Stimulated activated CD4-positive, alpha-beta T cell treated with anti-CD3 and anti-CD28 coated beads, Interleukin-1b, Interleukin-23, amount 100 ng/mL, for 4 hours (primary cell): ENCODE measurements at regions not wholly inside any gene's neighbourhood (a gene's known extent, or its start where the extent isn't known, plus 50 kb on each side); places are given as distances from the start of the nearest gene placed in this dataset.
"Not testable (repeated sequence)": the region's sequence is repeated elsewhere in the genome, so short reads cannot be mapped to it uniquely, and the experiment has no call there.

Experiments
- DNase-seq, 2 donors: peaks; one replicate each; pipeline ENCODE4 v3.0.0-alpha.2; 2020; ENCODE audit warnings: low read depth in 2 of 2

DNA sequence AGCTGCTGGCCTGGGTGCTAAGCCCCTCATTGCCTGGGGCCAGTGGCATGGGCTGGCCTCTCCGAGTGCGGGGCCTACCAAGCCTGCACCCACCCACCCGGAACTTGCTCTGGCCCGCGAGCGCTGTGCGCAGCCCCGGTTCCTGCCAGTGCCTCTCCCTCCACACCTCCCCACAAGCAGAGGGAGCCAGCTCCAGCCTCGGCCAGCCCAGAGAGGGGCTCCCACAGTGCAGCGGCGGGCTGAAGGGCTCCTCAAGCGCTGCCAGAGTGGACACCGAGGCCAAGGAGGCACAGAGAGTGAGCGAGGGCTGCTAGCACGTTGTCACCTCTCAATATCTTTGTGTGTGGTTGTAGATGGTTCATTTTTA, 74.8 kb upstream of the ATP1A1 start:
- DNase-seq, result not testable (repeated sequence)

DNA sequence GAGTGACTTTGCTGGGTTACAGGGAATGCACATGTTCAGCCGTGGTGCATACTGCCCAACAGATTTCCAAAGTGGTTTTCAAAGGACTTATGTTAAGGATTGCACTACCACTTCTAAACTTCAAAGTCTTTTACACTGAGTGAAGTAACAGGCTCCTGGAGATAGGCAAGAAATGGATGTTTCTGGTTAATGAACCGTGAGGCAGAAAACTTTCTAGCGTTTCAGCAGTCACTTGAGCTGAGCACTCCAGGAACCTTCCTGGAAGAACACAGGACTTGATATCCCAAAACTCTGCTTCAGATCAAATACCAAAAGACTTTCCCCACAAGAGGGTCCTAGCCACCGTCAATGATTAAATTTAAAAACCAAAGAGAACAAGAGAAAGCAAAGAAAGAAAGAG, 74.3 kb upstream of the ATP1A1 start:
- no peak for DNase-seq

DNA sequence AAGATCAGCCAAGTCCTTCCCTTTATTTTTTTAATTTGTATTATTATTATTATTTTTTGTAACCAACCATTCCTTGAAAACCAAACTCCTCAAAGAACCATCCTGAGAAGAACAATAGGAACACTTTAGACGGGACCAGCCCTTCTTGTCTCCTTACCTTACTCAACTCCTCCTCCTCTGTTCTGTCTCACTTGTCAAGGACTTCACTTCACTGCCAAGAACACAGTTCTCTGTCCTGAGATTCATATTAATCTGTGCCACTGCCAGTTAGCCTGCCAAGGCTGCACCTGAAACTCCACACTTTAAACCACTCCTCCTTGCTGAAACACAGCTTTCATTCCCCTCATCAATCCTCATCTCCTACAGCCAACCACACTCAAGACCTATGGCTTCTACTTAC, 73.8 kb upstream of the ATP1A1 start:
- no peak for DNase-seq

DNA sequence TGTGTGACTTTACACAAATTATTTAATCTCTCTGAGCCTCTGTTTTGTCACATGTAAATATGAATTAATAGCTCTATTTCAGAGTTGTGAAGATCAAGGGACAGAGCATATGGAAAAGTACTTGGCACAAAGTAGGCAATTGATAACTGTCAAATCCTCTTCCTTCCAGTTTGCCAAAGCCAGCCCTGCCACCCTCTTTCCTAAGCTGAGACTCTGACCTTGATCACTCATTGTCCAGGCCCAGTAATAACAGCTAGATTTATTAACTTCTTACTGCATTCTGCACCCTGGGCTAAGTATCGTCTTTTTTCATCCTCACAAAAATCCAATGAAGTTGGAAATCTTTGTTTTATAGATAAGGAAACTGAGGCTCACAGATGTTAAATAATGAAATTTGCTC, 70.8 kb upstream of the ATP1A1 start:
- DNase-seq, result no peak

DNA sequence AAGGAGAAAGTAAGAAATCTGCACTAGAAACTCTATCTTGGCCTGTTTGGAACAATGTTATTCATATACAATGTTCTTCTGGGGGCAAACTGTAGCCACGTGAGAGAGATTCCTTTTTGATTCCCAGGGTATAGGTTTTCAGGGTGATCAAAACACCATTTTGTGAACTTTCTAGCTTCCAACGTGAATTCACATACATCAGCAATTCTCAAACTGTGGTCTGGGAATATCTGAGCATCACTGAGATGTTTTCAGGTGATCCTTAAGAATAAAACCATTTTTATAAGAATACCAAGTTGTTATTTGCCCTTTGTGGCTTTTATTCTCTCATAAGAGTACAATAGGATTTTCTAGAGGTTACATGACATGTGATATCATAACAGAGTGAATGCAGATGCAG, 66.9 kb upstream of the ATP1A1 start:
- no peak for DNase-seq

DNA sequence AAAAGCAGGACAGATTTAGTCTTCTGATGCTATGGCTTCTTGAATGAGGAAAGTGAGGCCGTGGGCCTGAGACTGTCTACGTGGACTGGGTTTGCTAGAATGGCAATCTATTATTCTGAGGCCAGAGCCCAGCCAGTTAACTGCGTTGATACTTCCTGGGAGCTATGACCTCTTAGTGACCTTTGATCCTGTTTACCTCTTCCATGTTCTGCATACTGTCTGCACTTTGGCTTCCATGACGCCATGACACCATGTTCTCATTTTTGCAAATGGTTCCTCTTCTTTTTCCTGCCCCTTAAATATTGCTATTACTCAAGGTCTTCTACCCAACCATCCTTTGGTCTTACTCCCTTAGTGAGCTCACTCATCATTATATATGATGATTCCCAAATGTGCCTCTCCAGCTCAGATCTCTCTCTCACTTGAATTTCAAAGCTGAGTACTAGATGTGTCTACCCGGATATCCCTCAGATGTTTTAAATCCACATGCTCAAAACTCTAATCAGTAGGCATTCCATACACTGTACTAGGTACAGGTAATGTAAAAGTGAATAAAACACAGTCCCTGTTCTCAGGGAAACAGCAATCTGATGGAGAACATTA, 66.1 kb upstream of the ATP1A1 start:
- no peak for DNase-seq

DNA sequence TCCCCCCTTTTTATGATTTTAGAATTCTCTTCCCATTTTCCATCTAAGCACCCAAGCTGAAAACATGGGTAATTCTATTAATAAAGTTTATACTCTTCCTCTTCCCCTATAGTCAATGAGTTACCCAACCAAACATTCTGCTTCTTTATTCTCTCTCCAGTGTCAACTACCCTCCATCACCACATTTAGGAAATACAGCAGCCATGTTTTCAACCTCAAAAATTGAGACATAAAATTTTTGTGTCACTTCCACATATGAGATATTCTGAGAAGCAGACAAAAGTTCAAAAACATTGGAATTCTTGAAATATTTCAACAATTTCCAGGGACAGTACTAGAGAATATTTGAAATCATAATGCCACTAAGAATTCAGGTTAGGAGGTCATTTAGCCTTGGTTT, 64.8 kb upstream of the ATP1A1 start:
- DNase-seq, result no peak

DNA sequence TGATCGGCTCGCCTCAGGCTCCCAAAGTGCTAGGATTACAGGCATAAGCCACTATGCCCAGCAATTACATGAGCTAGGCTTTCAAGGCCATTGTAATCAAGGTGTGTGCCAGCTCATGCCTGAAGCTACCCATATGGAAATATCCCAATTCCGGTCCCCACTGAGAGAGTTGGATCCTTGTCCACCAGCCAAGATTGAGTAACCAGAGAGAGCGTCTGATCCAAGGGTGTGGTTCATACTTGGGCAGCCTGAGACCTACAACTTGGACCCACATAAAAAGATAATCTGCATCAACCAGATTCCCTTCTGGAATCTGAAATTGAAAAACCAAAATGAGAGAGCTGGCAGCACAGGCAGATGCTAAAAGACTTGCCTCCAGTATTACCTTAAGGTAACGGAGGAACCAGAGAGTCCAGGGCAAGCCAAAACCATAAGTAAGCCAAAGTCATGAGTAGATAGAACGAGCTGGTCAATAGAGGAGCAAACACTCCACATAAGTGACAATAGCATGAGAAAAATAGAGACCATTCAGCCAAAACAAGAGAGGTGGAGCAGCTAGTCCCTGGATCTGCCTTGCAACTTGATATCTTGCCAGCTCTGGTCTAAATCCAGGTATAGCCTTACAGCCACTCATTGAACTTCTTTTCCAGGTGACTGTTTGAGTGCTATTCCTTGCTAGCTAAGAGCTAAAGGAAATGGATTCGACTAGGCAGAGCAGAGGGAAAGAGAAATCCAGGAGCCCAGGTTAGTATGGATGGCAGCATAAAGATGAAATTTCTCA, 63.8 kb upstream of the ATP1A1 start:
- no peak for DNase-seq

DNA sequence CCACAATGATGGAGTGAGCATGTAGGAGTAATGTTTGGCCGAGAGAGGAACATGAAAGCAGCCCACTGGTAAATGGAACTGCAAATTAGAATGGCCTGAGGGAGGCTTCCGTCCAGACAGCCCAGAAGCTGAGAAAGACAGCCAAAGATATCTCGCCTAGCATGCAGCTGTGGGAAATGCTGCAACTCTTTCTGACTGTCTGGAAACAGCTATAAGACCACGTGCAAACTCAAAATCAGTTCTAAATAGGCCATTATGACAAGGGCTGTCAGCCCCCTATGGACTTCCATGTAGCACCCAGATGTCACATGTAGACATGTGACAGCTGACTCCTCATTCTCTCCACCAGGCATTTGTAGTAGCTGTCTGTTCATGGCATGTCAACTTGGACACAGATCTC, 62.9 kb upstream of the ATP1A1 start:
- DNase-seq, result no peak

DNA sequence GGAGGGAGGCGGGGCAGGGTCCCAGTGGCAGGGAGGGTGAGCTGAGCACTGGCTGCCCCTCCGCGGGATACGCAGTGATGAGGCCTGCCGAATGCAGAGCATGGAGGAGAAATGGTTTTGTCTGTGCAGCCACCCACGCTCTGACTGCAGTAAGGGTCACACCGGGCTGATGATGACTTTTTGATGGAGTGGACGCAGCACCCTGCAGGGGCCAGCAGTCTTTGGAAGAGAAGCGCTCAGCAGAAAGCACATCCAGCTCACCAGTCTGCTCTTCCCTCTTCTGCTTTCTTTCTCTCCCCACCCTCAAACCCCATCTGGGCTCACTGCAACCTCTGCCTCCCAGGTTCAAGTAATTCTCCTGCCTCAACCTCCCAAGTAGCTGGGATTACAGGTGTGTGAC, 61.9 kb upstream of the ATP1A1 start:
- no peak for DNase-seq

DNA sequence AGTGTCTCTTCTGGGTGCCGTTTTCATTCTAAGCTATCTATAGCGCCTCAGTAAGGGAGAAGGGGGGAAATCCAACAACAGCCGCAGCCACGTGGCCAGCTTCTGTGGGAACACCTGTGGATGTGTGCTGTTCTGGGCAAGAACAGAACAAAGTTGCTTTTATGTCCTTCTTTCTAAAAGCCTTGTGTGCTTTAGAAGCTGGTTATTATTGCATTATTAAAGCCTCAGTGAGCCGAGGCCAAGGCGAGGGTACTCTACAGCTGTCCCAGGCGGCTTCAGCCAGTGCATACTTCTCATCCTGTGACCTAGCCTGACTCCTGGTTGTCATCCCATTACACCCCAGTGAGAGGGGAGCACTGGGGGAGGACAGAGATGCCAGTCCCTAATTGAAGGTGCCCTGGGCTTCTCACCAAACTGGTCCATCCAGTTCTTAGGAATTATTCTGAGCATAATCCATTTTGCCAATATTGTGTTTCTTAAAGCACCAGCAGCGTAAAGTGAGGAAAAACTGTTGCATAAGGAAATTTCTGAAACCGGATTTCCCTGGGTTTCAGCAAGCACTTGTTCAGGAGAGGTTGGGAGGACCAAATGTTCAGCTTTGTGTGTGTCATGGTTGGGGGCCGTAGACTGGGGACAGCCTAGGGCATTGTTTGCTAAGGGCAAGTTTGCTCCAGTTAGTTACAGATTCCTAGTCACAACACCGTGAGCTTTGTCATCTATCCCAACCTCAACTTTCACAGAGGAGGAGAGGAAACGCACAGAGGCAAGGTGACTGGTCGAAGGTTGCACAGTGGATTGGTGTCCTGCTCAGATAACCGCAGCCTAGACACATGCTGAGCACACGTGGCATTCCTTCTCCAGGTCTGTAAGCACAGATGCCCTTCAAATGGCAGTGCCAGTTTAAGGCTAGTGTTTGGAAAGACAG, 61.0 kb upstream of the ATP1A1 start:
- DNase-seq, result no peak

DNA sequence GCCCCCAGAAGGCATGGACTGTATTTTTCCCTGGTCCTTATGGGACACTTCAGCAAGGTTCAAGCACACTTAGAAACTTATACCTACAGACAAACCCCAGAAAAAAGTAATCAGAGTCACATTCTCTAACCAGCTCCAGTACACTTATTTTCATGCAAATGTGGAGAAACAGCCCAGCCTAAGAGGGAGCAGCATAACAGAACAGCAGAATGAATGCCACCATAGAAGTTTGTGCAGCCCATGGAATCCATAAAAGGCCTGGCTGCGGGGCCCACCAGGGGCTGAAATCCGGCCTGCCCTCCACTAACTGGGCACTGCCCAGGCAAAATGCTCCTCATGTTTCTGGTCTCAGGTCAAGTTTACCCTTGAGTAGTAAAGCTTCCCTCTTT, 60.4 kb upstream of the ATP1A1 start:
- DNase-seq, result no peak

DNA sequence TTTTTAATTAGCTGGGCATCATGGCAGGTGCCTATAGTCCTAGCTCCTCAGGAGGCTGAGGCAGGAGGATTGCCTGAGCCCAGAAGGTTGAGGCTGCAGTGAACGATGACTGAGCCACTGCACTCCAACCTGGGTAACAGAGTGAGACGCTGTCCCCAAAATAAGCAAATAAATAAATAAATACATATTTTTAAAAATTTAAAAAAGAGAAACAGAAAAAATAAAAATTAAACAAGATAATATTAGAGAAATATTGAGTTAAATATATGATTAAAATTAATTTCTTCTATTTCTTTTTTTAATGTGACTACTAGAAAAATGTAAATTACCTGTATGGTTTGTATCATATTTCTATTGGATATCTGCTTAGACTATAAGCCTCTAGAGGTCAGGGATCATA, 59.3 kb upstream of the ATP1A1 start:
- DNase-seq, result no peak

DNA sequence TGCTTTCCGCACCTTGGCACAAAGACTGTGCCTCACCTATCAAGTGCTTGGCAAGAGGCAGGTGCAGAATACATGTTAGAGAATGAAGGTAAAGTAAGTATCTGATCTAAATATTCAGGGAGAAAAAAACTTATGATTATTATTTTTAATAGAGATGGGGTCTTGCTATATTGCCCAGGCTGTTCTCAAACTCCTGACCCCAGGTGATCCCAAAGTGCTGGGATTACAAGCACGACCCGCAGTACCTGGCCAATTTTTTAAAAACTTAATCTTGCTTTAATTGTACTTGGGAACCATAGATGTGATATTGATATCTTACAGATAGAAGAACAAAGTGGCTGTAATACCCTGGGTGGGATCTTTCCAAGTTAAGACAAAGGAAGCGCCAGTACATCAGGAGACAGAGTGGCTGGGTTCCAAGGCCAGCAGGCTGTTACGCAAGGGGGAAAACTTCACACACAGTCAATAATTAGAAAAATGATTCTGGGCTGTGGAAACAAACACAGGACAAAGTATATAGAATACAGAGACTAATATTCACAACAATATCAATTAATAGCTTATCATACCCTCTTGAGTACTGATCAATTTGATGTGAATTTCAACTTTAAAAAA, 58.6 kb upstream of the ATP1A1 start:
- DNase-seq, result no peak

DNA sequence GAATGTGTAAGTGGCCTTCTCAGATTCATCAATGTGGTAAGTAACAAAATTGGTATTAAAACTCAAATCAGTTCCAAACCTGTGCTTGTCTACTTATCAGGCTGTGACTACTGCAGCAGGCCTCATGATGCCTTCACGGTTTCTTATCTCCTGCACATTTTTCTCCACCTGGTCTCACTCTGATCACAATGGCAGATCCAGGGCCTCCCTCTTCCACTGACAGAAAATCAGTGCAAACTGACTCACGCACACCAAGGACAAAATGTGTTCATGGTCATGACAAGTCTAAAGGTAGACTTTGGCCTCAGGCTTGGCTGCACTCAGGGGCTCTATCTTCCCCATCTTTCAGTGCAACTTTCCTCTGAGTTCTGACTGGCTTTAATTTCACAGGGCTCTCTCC, 56.7 kb upstream of the ATP1A1 start:
- no peak for DNase-seq

DNA sequence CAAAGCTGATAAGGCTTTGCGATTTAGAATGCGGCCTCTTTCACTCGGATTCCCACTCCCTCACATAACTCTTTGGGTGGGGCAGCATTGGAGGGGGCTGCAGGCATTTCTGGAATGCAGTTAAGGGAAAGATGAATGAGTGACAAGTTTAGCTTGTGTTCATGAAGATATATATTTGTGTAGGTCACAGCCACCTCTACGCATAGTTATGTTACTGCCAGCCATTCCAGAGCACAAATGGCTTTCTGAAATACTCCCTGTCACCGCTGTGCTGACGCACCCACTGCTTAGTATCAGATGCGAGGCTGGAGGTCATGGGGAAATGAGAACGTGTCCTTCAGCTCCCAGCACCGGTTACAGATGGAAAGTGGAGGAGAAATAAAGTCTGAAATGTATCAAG, 54.1 kb upstream of the ATP1A1 start:
- DNase-seq, result no peak

DNA sequence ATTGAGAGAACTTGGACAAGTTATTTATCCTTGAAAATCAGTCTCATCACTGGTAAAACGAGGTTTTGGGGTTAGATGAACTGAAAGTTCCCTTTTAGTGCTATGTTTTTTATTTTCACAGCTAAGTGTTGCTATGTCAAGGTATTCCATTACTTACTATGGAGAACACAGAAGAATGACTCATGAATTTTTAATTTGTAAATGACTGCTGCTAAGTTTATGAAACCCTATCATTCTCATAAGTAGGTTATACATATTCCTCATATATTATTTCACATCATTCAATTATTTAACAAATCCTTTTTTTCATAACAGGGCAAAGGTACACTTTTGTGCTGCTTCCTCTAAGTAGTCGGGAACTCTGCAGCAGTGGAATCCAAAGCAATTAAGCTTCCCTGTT, 52.2 kb upstream of the ATP1A1 start:
- DNase-seq, result no peak

DNA sequence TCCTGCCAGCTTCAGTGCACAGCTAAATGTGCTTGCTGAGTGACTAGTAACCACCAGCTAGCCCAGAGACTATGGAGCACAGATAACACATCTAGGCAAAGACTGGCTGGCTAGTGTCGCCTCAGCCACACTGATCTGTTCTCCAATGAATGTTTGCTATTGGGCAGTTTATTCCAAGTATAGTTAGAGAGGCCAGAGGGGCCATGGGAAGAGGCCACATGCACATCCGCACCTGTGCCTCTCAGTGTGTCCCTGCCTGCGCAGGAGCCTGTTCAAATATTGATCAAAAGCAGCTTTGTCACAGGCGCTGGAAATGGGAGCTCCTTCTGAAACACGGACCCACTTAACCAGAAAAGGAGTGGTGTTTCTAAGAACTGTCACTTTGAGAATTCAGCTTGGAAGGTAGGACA, 51.3 kb upstream of the ATP1A1 start:
- DNase-seq, result no peak

DNA sequence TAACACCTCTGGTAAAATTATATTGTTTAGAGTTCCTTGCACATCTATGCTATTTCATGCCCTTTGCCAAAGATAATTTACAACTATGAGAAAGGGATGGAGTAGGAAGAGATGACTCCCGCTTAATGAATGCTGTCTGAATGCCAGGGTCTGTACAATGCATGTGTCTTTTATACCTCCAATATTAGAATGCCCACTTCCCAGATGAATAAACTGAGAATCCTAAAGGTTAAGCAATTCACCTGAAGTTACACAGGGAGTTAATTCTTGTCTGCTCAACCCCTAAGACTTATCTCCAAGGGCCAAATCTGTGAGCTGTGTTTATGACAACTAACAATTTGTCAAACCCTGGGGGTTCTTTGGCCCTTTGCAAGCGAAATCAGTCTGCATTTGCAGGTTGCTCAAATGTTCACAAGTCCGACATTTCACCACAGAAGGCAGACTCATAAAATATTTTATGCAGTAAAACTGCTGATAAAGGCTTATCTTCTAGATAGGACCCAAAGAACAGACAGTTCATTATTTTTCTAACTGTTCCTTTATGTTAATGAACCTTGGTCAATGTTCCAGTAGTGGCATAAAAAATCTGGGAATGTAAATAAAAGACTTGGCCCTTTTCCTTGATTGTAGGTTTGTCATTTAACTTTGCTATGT, 50.2 kb upstream of the ATP1A1 start:
- no peak for DNase-seq
